A673 (cell line): ENCODE measurements at regions not wholly inside any gene's neighbourhood (a gene's known extent, or its start where the extent isn't known, plus 50 kb on each side); places are given as distances from the start of the nearest gene placed in this dataset.

Source experiments
- BruUV-seq: library from RNA; stranded (reverse); fragments of 400-500 nt; replicated peaks from 2 replicates; lab custom pipeline; 2021; lab: Mats Ljungman, UMichigan
- CTCF ChIA-PET: fragments of 300-600 bp; sonication (Branson Sonifier 250); formaldehyde crosslinking; loops from one replicate; lab custom pipeline; 2022; ENCODE audit warnings: antibody characterized with exemption; lab: Charles Lee
- POLR2A ChIA-PET: fragments of 300-600 bp; sonication (Branson Sonifier 250); formaldehyde crosslinking; loops from one replicate; lab custom pipeline; 2022; ENCODE audit warnings: antibody characterized with exemption; ENCODE audit not compliant: low non-redundant PET; lab: Charles Lee
- DNase-seq: peaks from one replicate; pipeline ENCODE4 v3.0.0-alpha.2; 2015; ENCODE audit warnings: low spot score
- H3K27ac ChIP-seq: fragments of 200-600 bp; sonication (generic); 2 replicates; pipeline ENCODE4 v1.5.1; 2016; ENCODE audit warnings: mixed run types, low read depth, mild to moderate bottlenecking, mixed read lengths, antibody characterized with exemption, low read length; ENCODE audit not compliant: poor library complexity, severe bottlenecking
- H3K27me3 ChIP-seq: fragments of 200-600 bp; sonication (generic); replicated peaks from 2 replicates; pipeline ENCODE4 v1.6.1; 2017; ENCODE audit warnings: mixed run types, low read depth, mild to moderate bottlenecking, mixed read lengths, antibody characterized with exemption, low read length; ENCODE audit not compliant: insufficient read depth, poor library complexity
- H3K36me3 ChIP-seq: fragments of 200-600 bp; sonication (generic); 2 replicates; pipeline ENCODE4 v1.6.1; 2016; ENCODE audit warnings: mixed run types, mild to moderate bottlenecking, mixed read lengths, antibody characterized with exemption, low read length; ENCODE audit not compliant: insufficient read depth, poor library complexity, severe bottlenecking
- H3K4me1 ChIP-seq: fragments of 200-600 bp; sonication (generic); 2 replicates; pipeline ENCODE4 v1.6.1; 2017; ENCODE audit warnings: mixed run types, mild to moderate bottlenecking, mixed read lengths, antibody characterized with exemption, low read length; ENCODE audit not compliant: insufficient read depth, poor library complexity, severe bottlenecking
- H3K4me3 ChIP-seq: fragments of 200-600 bp; sonication (generic); 2 replicates; pipeline ENCODE4 v1.5.1; 2016; ENCODE audit warnings: low read depth, mixed run types, mild to moderate bottlenecking, mixed read lengths, low read length; ENCODE audit not compliant: poor library complexity, severe bottlenecking
- H3K9me3 ChIP-seq: fragments of 200-600 bp; sonication (generic); 2 replicates; pipeline ENCODE4 v1.6.1; 2016; ENCODE audit warnings: mixed run types, low read depth, mild to moderate bottlenecking, mixed read lengths, antibody characterized with exemption, low read length; ENCODE audit not compliant: poor library complexity, severe bottlenecking
- CTCF ChIP-seq: fragments of 300-800, 200-600 bp; sonication (generic); conservative IDR thresholded peaks from 2 replicates; pipeline ENCODE4 v1.5.1; 2017; ENCODE audit warnings: low read depth, mild to moderate bottlenecking, antibody characterized with exemption, low read length, moderate library complexity, mixed read lengths
- EZH2 ChIP-seq: fragments of 200-600 bp; sonication (generic); IDR thresholded peaks from 2 replicates; pipeline ENCODE4 v1.6.1; 2017; ENCODE audit warnings: borderline replicate concordance, low read depth, mild to moderate bottlenecking, mixed read lengths, antibody characterized with exemption, low read length; ENCODE audit not compliant: poor library complexity, severe bottlenecking
- intact Hi-C: fragments of 100-400 bp; cut with micrococcal nuclease; formaldehyde crosslinking; loops from one replicate; pipeline ENCODE4 v1.10.0; 2022; ENCODE audit not compliant: unreplicated experiment

- Histone ChIP-seq H3K27ac (no peak overlapping the region), H3K4me1 (no peaks in the 10 kb centered on the region), H3K36me3 (no peaks in the 10 kb centered on the region), H3K4me3 (no peak overlapping the region), H3K27me3 (no peaks in the 10 kb centered on the region), H3K9me3 (no peaks in the 10 kb centered on the region)
- ChIA-PET POLR2A (no interaction called here), CTCF (no interaction called here)
- no peak for DNase-seq
- intact Hi-C loops, result no loop called here
- no TSS peak for BruUV-seq
- no peak for TF ChIP-seq EZH2
These were observed 259.1 kb upstream of the DAPK1 start for GRCh38 chr9:87238545-87238944.

- H3K4me1 ChIP-seq, result no peaks in the 10 kb centered on the region
- DNase-seq, result no peak
- no peaks in the 10 kb centered on the region for H3K27me3 ChIP-seq
- ChIA-PET CTCF (no interaction called here), POLR2A (no interaction called here)
- intact Hi-C loops, result no loop called here
- no peak overlapping the region for H3K27ac ChIP-seq
- H3K4me3 ChIP-seq, result no peak overlapping the region
- BruUV-seq, result no TSS peak
- H3K36me3 ChIP-seq, result no peaks in the 10 kb centered on the region
- no peaks in the 10 kb centered on the region for H3K9me3 ChIP-seq
- TF ChIP-seq CTCF, result no peak
- TF ChIP-seq EZH2, result no peak
These were observed 258.4 kb upstream of the DAPK1 start for GRCh38 chr9:87239312-87239711.

GRCh38 chr9:87243602-87244001 lies 254.1 kb upstream of the DAPK1 start:
- no peak for TF ChIP-seq CTCF
- TF ChIP-seq EZH2, result no peak
- H3K27ac ChIP-seq, result no peak overlapping the region
- no peak for DNase-seq
- no peak overlapping the region for H3K4me3 ChIP-seq
- no peaks in the 10 kb centered on the region for H3K27me3 ChIP-seq
- BruUV-seq, result no TSS peak
- no peaks in the 10 kb centered on the region for H3K36me3 ChIP-seq
- H3K4me1 ChIP-seq, result no peaks in the 10 kb centered on the region
- H3K9me3 ChIP-seq, result no peaks in the 10 kb centered on the region
- intact Hi-C loops, result no loop called here
- CTCF ChIA-PET, result no interaction called here
- POLR2A ChIA-PET, result no interaction called here

GRCh38 chr9:87245271-87245670 lies 252.4 kb upstream of the DAPK1 start:
- Histone ChIP-seq H3K27me3 (no peaks in the 10 kb centered on the region), H3K36me3 (no peaks in the 10 kb centered on the region), H3K4me1 (no peaks in the 10 kb centered on the region), H3K9me3 (no peaks in the 10 kb centered on the region), H3K27ac (no peak overlapping the region), H3K4me3 (no peak overlapping the region)
- POLR2A ChIA-PET, result no interaction called here
- intact Hi-C loops, result no loop called here
- no TSS peak for BruUV-seq
- CTCF ChIA-PET, result no interaction called here
- TF ChIP-seq EZH2 (no peak), CTCF (no peak)
- DNase-seq, result no peak
